NT2/D1 (cell line): ENCODE measurements at regions not wholly inside any gene's neighbourhood (a gene's known extent, or its start where the extent isn't known, plus 50 kb on each side); places are given as distances from the start of the nearest gene placed in this dataset.

Experiments used
- DNase-seq: peaks from one replicate; pipeline ENCODE4 v3.0.0-alpha.2; 2011; ENCODE audit warnings: low read depth, low spot score
- H3K27me3 ChIP-seq: 2 replicates; pipeline ENCODE4 v1.6.0; 2011; ENCODE audit warnings: mild to moderate bottlenecking; ENCODE audit not compliant: insufficient read length, insufficient read depth
- H3K36me3 ChIP-seq: 2 replicates; pipeline ENCODE4 v1.6.1; 2011; ENCODE audit warnings: mild to moderate bottlenecking, low read length, mixed read lengths; ENCODE audit not compliant: insufficient read depth, insufficient read length
- H3K4me1 ChIP-seq: 2 replicates; pipeline ENCODE4 v1.5.1; 2011; ENCODE audit not compliant: insufficient read depth, insufficient read length
- H3K4me3 ChIP-seq: 2 replicates; pipeline ENCODE4 v1.5.1; 2011; ENCODE audit warnings: low read depth; ENCODE audit not compliant: insufficient read length
- H3K9ac ChIP-seq: 2 replicates; pipeline ENCODE4 v1.6.0; 2011; ENCODE audit warnings: low read depth; ENCODE audit not compliant: insufficient read length
- H3K9me3 ChIP-seq: 2 replicates; pipeline ENCODE4 v1.5.1; 2011; ENCODE audit warnings: mild to moderate bottlenecking, low read length; ENCODE audit not compliant: insufficient read depth
- SUZ12 ChIP-seq: IDR thresholded peaks from 2 replicates; pipeline ENCODE4 v1.6.1; 2011; ENCODE audit not compliant: insufficient read length, insufficient read depth; ENCODE audit errors: extremely low read depth
- YY1 ChIP-seq: IDR thresholded peaks from 2 replicates; pipeline ENCODE4 v1.6.1; 2011; ENCODE audit not compliant: insufficient read length, insufficient read depth
- ZNF274 ChIP-seq: IDR thresholded peaks from 2 replicates; pipeline ENCODE4 v1.6.1; 2011; ENCODE audit warnings: mild to moderate bottlenecking, low read depth, low read length

- Histone ChIP-seq H3K36me3 (no peaks in the 10 kb centered on the region), H3K9ac (no peak overlapping the region), H3K4me3 (no peak overlapping the region), H3K27me3 (no peaks in the 10 kb centered on the region), H3K9me3 (no peaks in the 10 kb centered on the region), H3K4me1 (no peaks in the 10 kb centered on the region)
- TF ChIP-seq ZNF274: no peak
- TF ChIP-seq SUZ12: no peak
- TF ChIP-seq YY1: no peak
- no peak for DNase-seq
Observed at GRCh38 chr2:18503376-18504228, 56.9 kb downstream of the RDH14 start.

DNA sequence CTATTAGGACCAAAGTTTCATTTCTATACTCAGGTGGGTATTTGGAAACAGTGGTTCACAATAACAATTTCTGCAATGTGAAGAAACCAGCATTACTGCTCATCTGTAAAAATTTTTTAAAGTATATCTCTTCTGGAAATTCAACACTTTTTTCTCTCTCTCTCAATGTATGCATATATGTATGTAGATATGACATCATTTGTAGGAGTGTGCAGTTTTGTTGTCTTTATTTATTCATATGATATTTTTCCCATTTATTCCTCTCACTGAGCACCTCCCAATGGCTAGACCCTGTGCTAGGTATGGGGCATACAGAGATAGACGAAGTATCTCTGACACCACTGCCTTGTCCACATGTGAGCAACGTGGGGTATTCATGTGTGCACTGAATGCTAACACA lies 58.3 kb downstream of the RDH14 start:
- no peak overlapping the region for H3K9ac ChIP-seq
- no peaks in the 10 kb centered on the region for H3K9me3 ChIP-seq
- H3K4me1 ChIP-seq: no peaks in the 10 kb centered on the region
- DNase-seq: no peak
- H3K36me3 ChIP-seq: no peaks in the 10 kb centered on the region
- no peaks in the 10 kb centered on the region for H3K27me3 ChIP-seq
- no peak for TF ChIP-seq YY1
- TF ChIP-seq SUZ12: no peak
- TF ChIP-seq ZNF274: no peak
- no peak overlapping the region for H3K4me3 ChIP-seq

DNA sequence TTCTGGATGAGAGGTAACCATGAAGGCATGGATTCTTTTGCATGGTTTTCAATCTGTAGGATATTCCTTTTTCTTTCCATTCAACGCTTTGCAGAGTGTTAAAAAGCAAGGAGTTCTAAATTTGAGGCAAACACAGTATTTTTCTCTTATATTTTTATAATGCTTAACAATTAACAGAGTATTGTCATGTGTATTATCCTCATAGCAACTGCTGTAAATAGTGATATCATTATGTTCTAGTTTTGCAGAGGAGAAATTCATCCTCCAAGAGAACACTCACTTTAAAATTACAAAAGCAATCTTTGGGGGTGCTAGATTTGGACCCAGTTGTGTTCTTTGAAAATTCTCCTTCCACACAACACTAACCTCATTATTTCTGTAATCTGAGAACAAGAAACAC lies 58.7 kb downstream of the RDH14 start:
- Histone ChIP-seq H3K4me3 (no peak overlapping the region), H3K9me3 (no peaks in the 10 kb centered on the region), H3K4me1 (no peaks in the 10 kb centered on the region), H3K9ac (no peak overlapping the region), H3K27me3 (no peaks in the 10 kb centered on the region), H3K36me3 (no peaks in the 10 kb centered on the region)
- DNase-seq: no peak
- TF ChIP-seq ZNF274 (no peak), YY1 (no peak), SUZ12 (no peak)

GRCh38 chr2:18501156-18501555 lies 59.3 kb downstream of the RDH14 start:
- no peak for TF ChIP-seq SUZ12
- no peak for TF ChIP-seq ZNF274
- no peak for TF ChIP-seq YY1
- no peaks in the 10 kb centered on the region for H3K27me3 ChIP-seq
- no peak overlapping the region for H3K9ac ChIP-seq
- DNase-seq: no peak
- H3K9me3 ChIP-seq: no peaks in the 10 kb centered on the region
- no peaks in the 10 kb centered on the region for H3K4me1 ChIP-seq
- H3K36me3 ChIP-seq: no peaks in the 10 kb centered on the region
- no peak overlapping the region for H3K4me3 ChIP-seq

DNA sequence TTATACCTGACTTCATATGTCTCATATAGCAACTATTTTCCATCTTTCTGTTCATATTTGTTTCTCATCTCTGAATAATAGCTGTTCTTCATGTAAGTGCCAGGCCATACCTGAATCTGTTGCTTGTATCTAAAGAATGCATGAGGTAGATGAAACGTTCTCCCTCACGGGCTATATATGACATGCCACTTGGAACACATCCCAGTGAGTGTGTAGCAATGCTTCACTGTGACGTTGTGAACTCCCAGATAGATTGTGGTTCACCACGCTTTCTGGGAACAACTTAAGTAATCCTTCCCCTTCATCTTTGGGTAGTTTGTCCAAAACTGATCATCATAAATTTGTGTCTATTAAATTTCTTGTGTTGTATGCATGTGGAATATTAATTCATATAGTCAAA lies 60.1 kb downstream of the RDH14 start:
- no peak for DNase-seq
- Histone ChIP-seq H3K27me3 (no peaks in the 10 kb centered on the region), H3K9me3 (no peaks in the 10 kb centered on the region), H3K9ac (no peak overlapping the region), H3K4me3 (no peak overlapping the region), H3K4me1 (no peaks in the 10 kb centered on the region), H3K36me3 (no peaks in the 10 kb centered on the region)
- TF ChIP-seq SUZ12: no peak
- no peak for TF ChIP-seq ZNF274
- TF ChIP-seq YY1: no peak

GRCh38 chr2:18498531-18498930 lies 61.9 kb downstream of the RDH14 start:
- no peak for DNase-seq
- no peaks in the 10 kb centered on the region for H3K9me3 ChIP-seq
- H3K36me3 ChIP-seq: no peaks in the 10 kb centered on the region
- H3K27me3 ChIP-seq: no peaks in the 10 kb centered on the region
- H3K9ac ChIP-seq: no peak overlapping the region
- no peak for TF ChIP-seq ZNF274
- no peak for TF ChIP-seq YY1
- no peak for TF ChIP-seq SUZ12
- H3K4me3 ChIP-seq: no peak overlapping the region
- no peaks in the 10 kb centered on the region for H3K4me1 ChIP-seq

GRCh38 chr2:18496516-18496915 lies 63.9 kb downstream of the RDH14 start:
- no peak overlapping the region for H3K4me3 ChIP-seq
- no peak for DNase-seq
- no peaks in the 10 kb centered on the region for H3K4me1 ChIP-seq
- no peak for TF ChIP-seq ZNF274
- TF ChIP-seq YY1: no peak
- no peak for TF ChIP-seq SUZ12
- H3K36me3 ChIP-seq: no peaks in the 10 kb centered on the region
- no peaks in the 10 kb centered on the region for H3K9me3 ChIP-seq
- H3K9ac ChIP-seq: no peak overlapping the region
- no peaks in the 10 kb centered on the region for H3K27me3 ChIP-seq

DNA sequence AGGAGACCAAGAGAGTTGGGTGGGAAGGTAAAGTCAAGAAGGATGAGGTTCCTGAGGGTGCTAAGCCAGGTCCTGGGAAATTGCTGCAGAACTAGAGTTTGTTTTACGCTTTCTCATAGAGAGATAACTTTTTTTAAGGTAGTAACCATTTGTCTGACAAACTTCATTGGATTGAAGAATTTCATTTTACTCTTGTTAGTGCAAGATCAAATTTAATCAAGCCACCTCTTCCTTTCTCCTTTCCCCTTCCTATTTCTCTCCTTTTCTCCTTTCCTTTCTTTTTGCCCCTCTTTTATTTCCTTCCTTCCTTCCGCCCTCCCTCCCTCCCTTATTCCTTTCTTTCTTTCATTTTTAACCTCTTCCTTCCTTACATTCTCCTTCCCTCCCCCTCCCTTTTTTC lies 65.4 kb downstream of the RDH14 start:
- Histone ChIP-seq H3K36me3 (no peaks in the 10 kb centered on the region), H3K27me3 (no peaks in the 10 kb centered on the region), H3K9ac (no peak overlapping the region), H3K4me1 (no peaks in the 10 kb centered on the region), H3K9me3 (no peaks in the 10 kb centered on the region), H3K4me3 (no peak overlapping the region)
- DNase-seq: no peak
- no peak for TF ChIP-seq ZNF274
- no peak for TF ChIP-seq SUZ12
- no peak for TF ChIP-seq YY1
